ENCODE measurements at regions not wholly inside any gene's neighbourhood (a gene's known extent, or its start where the extent isn't known, plus 50 kb on each side); places are given as distances from the start of the nearest gene placed in this dataset.

GRCh38 chr1:5475572-5475971 lies 516.7 kb downstream of the NPHP4 start:
- DNase-seq (ENCODE audit: low read depth in 2 of 2), result no peak

- DNase-seq (ENCODE audit: low read depth in 2 of 2), result no peak
Measured at GRCh38 chr1:5473268-5473667, 519.0 kb downstream of the NPHP4 start.

- no peak for DNase-seq (ENCODE audit: low read depth in 2 of 2)
Measured at GRCh38 chr1:5466487-5466886, 525.7 kb downstream of the NPHP4 start.

DNA sequence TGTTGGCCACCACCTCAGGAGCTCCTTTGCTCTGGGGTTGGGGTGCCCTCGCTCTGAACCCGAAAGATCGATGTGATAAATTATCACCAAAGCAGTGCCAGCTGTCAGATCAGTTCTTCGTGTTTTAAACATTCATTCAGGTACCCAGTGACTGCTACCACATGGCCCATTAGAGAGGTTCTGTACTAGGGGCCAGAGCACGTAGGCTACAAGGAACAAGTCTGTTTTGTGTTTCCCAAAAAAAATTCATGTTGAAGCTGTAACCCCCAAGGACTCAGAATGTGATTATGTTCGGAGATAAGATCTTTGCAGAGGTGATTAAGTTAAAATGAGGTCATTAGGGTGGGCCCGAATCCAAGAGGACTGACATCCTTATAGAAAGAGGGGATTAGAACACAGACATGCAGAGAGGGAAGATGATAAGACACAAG lies 526.9 kb downstream of the NPHP4 start:
- DNase-seq (ENCODE audit: low read depth in 2 of 2), result no peak

DNA sequence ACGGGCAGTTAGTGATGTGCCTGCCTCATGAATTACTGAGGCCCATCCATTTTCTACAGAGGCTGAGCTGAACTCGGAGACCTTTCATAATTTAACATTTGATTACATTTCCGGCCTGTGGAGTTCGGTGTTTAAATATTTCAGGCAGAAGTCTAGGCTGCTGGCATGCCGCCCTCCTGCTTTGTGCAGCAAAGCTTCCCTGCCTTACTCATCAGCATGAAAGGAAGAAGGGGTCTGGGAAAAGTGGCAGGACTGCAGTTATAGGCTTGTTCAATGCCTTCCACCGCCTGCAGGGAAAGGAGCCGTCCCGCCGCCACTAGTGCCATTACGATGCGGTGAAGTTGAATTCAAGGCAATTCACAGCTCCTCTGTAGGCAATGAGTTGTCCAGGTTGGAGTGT lies 527.9 kb downstream of the NPHP4 start:
- DNase-seq (ENCODE audit: low read depth in 2 of 2), result no peak

- DNase-seq (ENCODE audit: low read depth in 2 of 2), result no peak
Measured at GRCh38 chr1:5460974-5461373, 531.3 kb downstream of the NPHP4 start.

DNA sequence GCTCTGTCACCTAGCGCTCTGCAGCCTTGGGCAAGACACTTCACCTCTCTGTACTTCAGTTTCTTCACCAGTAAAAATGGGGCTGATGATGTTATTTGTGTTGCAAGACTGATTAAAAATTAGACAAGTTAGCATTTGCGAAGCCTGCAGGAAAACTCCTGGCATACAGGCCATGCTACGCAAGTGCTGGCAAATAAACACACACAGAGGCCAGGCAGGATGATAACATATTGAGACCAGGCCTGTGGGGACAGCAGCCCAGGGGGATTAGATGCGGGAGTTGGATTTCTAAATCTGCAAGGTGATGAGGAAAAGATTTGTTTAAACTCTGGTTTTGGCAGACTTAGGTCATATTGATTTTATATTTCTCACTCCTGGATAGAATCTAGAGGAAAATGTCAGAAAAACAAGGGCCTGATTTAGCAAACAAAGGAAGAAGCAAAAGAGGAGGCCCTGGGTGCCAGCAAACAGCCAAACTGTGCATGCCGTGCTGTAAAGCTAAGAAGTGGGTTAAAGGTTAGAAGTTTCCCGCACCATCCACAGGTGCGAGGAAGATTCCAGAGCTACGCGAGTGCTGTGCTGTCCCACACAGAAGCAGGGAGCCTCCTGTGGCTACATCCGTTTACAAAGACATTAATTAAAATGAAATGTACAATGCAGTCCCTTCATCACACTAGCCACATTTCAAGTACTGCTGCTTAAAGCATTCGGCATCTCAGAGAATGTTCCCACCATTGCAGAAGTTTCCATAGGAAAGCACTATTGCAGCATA lies 532.2 kb downstream of the NPHP4 start:
- no peak for DNase-seq (ENCODE audit: low read depth in 2 of 2)

DNA sequence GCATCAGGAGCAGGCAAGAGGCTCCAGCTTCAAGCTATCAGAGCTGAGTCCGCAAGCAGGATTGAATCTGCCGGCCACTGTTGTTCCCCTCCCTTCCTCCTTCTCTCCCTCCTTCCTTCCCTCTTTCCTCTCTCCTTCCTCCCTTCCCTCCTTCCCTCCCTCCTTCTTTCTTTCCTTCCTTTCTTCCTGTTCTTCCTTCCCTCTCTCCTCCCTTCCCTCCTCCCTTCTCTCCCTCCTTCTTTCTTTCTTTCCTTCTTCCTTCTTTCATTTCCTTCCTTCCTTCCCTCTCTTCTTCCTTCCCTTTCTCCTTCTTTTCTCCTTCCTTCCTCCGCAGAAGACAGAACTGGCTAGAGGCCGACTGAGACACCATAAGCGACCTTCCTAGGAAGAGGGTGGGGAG lies 534.0 kb downstream of the NPHP4 start:
- no peak for DNase-seq (ENCODE audit: low read depth in 2 of 2)

- DNase-seq (ENCODE audit: low read depth in 2 of 2), result no peak
Measured at GRCh38 chr1:5456090-5456811, 536.0 kb downstream of the NPHP4 start.

- DNase-seq (ENCODE audit: low read depth in 2 of 2), result no peak
Measured at GRCh38 chr1:5455651-5456050, 536.6 kb downstream of the NPHP4 start.

DNA sequence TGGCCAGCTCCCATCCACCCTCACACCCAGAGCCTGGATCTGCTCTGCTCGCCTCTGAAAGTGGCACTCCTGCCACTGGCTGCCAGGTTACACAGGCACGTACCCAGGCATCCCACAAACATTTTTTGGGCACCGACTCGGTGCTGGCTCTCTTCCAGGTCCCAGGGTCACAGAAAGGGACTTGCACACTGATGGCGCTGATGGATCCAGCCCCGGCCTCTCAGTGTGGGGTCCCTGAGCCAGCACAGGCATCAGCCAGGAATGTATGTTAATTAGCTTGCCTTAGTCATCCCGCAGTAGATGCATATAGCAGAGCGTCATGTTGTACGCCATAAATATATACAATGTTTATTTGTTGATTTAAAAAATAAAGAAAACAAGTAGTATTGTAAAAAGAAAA lies 537.2 kb downstream of the NPHP4 start:
- DNase-seq (ENCODE audit: low read depth in 2 of 2), result no peak

- no peak for DNase-seq (ENCODE audit: low read depth in 2 of 2)
Measured at GRCh38 chr1:5453347-5453746, 538.9 kb downstream of the NPHP4 start.

DNA sequence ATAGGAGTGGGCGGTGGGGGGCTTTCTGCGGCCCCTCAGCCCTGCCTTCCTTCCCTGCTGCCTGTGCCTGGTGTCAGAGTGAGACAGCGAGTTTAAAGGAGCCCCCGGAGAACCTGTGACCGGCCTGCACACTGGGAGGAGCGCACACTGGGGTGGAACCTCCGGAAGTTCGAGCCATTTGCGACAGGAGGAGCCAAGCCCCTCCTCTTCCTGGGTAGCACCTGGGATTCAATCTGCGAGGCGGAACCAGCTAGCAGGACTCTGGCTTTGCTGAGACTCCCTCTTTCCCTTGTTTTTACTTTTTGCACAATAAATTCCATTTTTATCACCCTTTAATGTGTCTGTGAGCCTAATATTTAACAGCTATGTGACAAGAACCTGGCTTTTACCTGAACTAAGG lies 540.6 kb downstream of the NPHP4 start:
- no peak for DNase-seq (ENCODE audit: low read depth in 2 of 2)

- peak in 1 of 2 donors; percentile 1 for DNase-seq (ENCODE audit: low read depth in 2 of 2)
Measured at GRCh38 chr1:5448486-5448885, 543.7 kb downstream of the NPHP4 start.

GRCh38 chr1:5447503-5447960 lies 544.7 kb downstream of the NPHP4 start:
- DNase-seq (ENCODE audit: low read depth in 2 of 2), result no peak

DNA sequence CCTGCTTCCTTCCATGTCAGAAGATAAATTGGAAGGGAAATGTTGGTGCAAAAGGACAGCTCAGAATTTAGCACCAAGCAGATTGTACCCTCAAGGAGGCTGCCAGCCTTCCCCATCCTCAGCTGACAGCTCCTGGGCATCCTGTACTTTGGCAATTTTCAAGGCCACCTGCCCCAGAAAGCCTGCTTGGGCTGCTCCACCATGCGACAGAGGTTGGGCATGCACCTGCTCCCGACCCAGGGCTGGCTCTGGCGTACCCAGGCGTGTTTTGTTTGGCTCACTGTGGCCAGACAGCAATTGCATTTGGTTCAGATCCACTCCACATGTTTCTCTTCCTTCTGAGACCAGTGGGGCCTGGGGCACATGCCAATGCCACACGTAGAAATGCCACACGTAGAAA lies 547.8 kb downstream of the NPHP4 start:
- DNase-seq (ENCODE audit: low read depth in 2 of 2), result no peak

- no peak for DNase-seq (ENCODE audit: low read depth in 2 of 2)
Measured at GRCh38 chr1:5436808-5437207, 555.4 kb downstream of the NPHP4 start.

- no peak for DNase-seq (ENCODE audit: low read depth in 2 of 2)
Measured at GRCh38 chr1:5435414-5435813, 556.8 kb downstream of the NPHP4 start.

GRCh38 chr1:5432436-5432835 lies 559.8 kb downstream of the NPHP4 start:
- no peak for DNase-seq (ENCODE audit: low read depth in 2 of 2)

DNA sequence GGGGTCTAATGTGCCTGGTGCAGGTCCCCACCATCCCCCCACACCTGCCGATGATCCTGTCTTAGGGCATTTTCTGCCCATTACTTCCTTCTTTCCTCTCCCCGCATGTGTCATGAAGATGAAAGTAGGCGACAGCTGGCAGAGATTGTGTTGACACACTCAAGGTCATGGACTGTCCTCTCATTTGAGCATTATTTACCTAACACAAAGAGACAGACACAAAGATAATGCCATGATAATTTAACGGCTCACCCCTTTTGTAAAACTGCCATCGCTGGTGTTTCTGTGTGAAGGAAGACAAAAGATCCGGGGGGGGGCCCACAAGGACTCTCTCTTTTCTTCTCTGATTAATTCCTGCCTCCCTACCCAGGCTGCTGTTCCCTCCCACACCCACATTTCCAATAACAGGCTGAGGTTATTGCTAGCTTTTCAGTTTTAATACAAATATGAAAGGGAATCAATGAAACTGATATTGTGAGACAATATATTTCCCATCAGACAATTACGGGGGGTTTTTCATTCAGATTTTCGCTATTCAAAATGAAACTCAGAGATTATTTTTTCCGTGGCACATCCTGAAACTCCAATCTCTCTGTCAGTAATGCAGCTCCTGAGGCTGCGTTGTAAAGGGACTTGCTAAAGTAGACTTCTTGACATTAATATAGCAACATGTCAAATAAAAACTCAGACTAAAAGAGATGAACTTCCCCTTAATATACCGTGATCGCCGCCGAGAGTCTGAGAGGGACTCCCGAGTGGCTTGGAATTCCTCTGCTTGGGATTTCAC lies 561.1 kb downstream of the NPHP4 start:
- no peak for DNase-seq (ENCODE audit: low read depth in 2 of 2)

- DNase-seq (ENCODE audit: low read depth in 2 of 2), result no peak
Measured at GRCh38 chr1:5430136-5430535, 562.1 kb downstream of the NPHP4 start.

- no peak for DNase-seq (ENCODE audit: low read depth in 2 of 2)
Measured at GRCh38 chr1:5428351-5428750, 563.9 kb downstream of the NPHP4 start.

All from stimulated activated CD4-positive, alpha-beta T cell treated with anti-CD3 and anti-CD28 coated beads, Interleukin-15, amount 100 ng/mL, for 48 hours (primary cell).